OCI-LY7 (cell line): ENCODE measurements at regions not wholly inside any gene's neighbourhood (a gene's known extent, or its start where the extent isn't known, plus 50 kb on each side); places are given as distances from the start of the nearest gene placed in this dataset.

Source experiments
- EZH2phosphoT487 ChIP-seq: fragments of 200-600 bp; sonication (generic); IDR thresholded peaks from 2 replicates; pipeline ENCODE4 v1.6.1; 2018; ENCODE audit warnings: low read depth, borderline replicate concordance, mild to moderate bottlenecking, mixed run types, antibody characterized with exemption, low read length, moderate library complexity, mixed read lengths
- TF ChIP-seq, protein P1 (sequence below): fragments of 200-600 bp; sonication (generic); conservative IDR thresholded peaks from 2 replicates; pipeline ENCODE4 v1.5.1; 2014; ENCODE audit warnings: mild to moderate bottlenecking, antibody characterized with exemption, low read length, moderate library complexity, mixed read lengths

DNA sequence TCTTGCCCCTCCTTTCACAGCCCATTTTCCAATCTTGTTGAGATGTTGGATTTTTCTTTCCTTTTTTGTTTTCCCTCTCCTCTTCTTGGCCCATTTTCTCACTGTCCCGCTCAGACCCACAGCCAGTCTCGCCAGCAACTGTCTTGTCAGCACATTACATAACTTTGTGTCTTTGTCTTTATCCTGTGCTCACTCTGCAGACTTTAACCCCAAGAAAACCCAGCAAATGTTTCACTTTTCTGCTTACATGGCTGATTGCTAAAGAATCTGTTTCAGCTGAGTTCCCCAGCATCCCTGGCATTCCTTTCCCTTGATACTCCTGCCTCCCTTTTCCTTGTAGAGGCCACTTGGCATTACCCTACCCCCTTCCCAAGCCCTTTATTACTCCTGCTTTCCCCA, 74.6 kb downstream of the ZNF648 start:
- TF ChIP-seq, protein P1, sequence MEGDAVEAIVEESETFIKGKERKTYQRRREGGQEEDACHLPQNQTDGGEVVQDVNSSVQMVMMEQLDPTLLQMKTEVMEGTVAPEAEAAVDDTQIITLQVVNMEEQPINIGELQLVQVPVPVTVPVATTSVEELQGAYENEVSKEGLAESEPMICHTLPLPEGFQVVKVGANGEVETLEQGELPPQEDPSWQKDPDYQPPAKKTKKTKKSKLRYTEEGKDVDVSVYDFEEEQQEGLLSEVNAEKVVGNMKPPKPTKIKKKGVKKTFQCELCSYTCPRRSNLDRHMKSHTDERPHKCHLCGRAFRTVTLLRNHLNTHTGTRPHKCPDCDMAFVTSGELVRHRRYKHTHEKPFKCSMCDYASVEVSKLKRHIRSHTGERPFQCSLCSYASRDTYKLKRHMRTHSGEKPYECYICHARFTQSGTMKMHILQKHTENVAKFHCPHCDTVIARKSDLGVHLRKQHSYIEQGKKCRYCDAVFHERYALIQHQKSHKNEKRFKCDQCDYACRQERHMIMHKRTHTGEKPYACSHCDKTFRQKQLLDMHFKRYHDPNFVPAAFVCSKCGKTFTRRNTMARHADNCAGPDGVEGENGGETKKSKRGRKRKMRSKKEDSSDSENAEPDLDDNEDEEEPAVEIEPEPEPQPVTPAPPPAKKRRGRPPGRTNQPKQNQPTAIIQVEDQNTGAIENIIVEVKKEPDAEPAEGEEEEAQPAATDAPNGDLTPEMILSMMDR, result no peak
- TF ChIP-seq EZH2phosphoT487, result no peak
